ENCODE measurements at regions not wholly inside any gene's neighbourhood (a gene's known extent, or its start where the extent isn't known, plus 50 kb on each side); places are given as distances from the start of the nearest gene placed in this dataset.
"Not testable (repeated sequence)": the region's sequence is repeated elsewhere in the genome, so short reads cannot be mapped to it uniquely, and the experiment has no call there.

- ChIA-PET CTCF (interaction anchor here (0.6 to 4.5 kb wide), 27 partner anchors 8 to 994 kb away, joined by 3 to 51 read pairs (median 4); no protein-coding TSS in a partner anchor), POLR2A (no interaction called here), RAD21 (ENCODE audit: unreplicated experiment) (interaction anchor here (0.8 to 2.7 kb wide), 6 partner anchors 9 to 644 kb away, joined by 3 to 13 read pairs (median 6); no protein-coding TSS in a partner anchor), SMC1A (ENCODE audit: uncharacterized antibody, unreplicated experiment) (interaction anchor here (0.9 to 4.8 kb wide), 18 partner anchors 8 to 791 kb away, joined by 3 to 44 read pairs (median 4); no protein-coding TSS in a partner anchor)
- no peak for TF ChIP-seq FOXK2 (IDR thresholded peaks at IDR 0.05)
- TF ChIP-seq, protein P1, sequence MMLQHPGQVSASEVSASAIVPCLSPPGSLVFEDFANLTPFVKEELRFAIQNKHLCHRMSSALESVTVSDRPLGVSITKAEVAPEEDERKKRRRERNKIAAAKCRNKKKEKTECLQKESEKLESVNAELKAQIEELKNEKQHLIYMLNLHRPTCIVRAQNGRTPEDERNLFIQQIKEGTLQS (IDR thresholded peaks at IDR 0.05; ENCODE audit: borderline replicate concordance, extremely low read depth, low read depth, low read length): no peak
- H3K79me2 ChIP-seq (ENCODE audit: control insufficient read depth, insufficient read depth, low read length): no peaks in the 10 kb centered on the region
- no peak overlapping the region for H2AFZ ChIP-seq (ENCODE audit: control insufficient read depth, low read depth, low read length)
- no peak overlapping the region for H3K27ac ChIP-seq (ENCODE audit: control insufficient read depth, insufficient read depth)
- no TSS peak for BruUV-seq (replicated peaks)
- no peak overlapping the region for H3K9ac ChIP-seq (ENCODE audit: control insufficient read depth, insufficient read depth, low read length)
- no peak overlapping the region for H3K4me2 ChIP-seq (ENCODE audit: control insufficient read depth, insufficient read depth)
- no peak overlapping the region for H3K4me3 ChIP-seq
- H3K9me3 ChIP-seq (replicated peaks; ENCODE audit: control insufficient read depth, insufficient read depth, low read length): no peaks in the 10 kb centered on the region
- no peak for DNase-seq (ENCODE audit: low read depth, low spot score)
- in situ Hi-C loops (cut with MboI) (no loop called here), intact Hi-C loops (cut with micrococcal nuclease; ENCODE audit: unreplicated experiment) (loop anchor here (5.0 kb wide), 1 partner anchor 169 kb away; no protein-coding TSS in a partner anchor)
- H3K4me1 ChIP-seq (ENCODE audit: control insufficient read depth, insufficient read depth, low read length): no peaks in the 10 kb centered on the region
- no peaks in the 10 kb centered on the region for H3K36me3 ChIP-seq (ENCODE audit: control insufficient read depth in 2 of 2, insufficient read depth in 2 of 2, low read length in 1 of 2)
- H4K20me1 ChIP-seq (ENCODE audit: control insufficient read depth, insufficient read depth): no peaks in the 10 kb centered on the region
- ATAC-seq: peak; percentile 64
- H3K27me3 ChIP-seq (replicated peaks in 1 of 2; ENCODE audit: control insufficient read depth in 2 of 2, insufficient read depth in 2 of 2, low read length in 1 of 2): no peaks in the 10 kb centered on the region
- FAIRE-seq: no peak
- 8% methylated on average over 6 of the region's 6 CpGs for WGBS (ENCODE audit: insufficient coverage, insufficient replicate concordance, low lambda C conversion rate, missing lambda C conversion rate)
Measured at GRCh38 chr4:27692868-27693634, 832.4 kb downstream of the STIM2 start.

DNA sequence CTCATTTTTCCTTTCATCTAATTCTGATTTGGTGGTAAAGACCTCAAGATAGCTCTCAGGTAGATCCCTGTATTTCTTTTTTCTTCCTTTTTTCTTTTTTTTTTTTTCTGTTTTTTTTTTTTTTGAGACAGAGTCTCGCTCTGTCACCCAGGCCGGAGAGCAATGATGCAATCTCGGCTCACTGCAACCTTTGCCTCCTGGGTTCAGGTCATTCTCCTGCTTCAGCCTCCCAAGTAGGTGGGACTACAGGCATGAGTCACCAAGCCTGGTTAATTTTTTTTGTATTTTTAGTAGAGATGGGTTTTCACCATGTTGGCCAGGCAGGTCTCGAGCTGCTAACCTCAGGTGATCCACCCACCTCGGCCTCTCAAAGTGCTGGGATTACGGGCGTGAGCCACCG, 835.6 kb downstream of the STIM2 start:
- H2AFZ ChIP-seq (ENCODE audit: control insufficient read depth, low read depth, low read length); FAIRE-seq; H3K4me1 ChIP-seq (ENCODE audit: control insufficient read depth, insufficient read depth, low read length); H3K9ac ChIP-seq (ENCODE audit: control insufficient read depth, insufficient read depth, low read length); H3K27ac ChIP-seq (ENCODE audit: control insufficient read depth, insufficient read depth); H3K4me3 ChIP-seq; H3K9me3 ChIP-seq (replicated peaks; ENCODE audit: control insufficient read depth, insufficient read depth, low read length); BruUV-seq (replicated peaks); H3K4me2 ChIP-seq (ENCODE audit: control insufficient read depth, insufficient read depth); ATAC-seq; in situ Hi-C loops (cut with MboI); intact Hi-C loops (cut with micrococcal nuclease; ENCODE audit: unreplicated experiment); H3K27me3 ChIP-seq (replicated peaks in 1 of 2; ENCODE audit: control insufficient read depth in 2 of 2, insufficient read depth in 2 of 2, low read length in 1 of 2); H4K20me1 ChIP-seq (ENCODE audit: control insufficient read depth, insufficient read depth); H3K79me2 ChIP-seq (ENCODE audit: control insufficient read depth, insufficient read depth, low read length); DNase-seq (ENCODE audit: low read depth, low spot score); H3K36me3 ChIP-seq (ENCODE audit: control insufficient read depth in 2 of 2, insufficient read depth in 2 of 2, low read length in 1 of 2): not testable (repeated sequence)
- ChIA-PET SMC1A (ENCODE audit: uncharacterized antibody, unreplicated experiment) (interaction anchor here (2.7 kb wide), 1 partner anchor 23 kb away, joined by 10 read pairs; no protein-coding TSS in a partner anchor), RAD21 (ENCODE audit: unreplicated experiment) (interaction anchor here (1.0 to 1.3 kb wide), 3 partner anchors 12 to 27 kb away, joined by 3 read pairs; no protein-coding TSS in a partner anchor), POLR2A (interaction anchor here (0.6 kb wide), 3 partner anchors 588 to 1811 kb away, joined by 3 to 6 read pairs (median 5); no protein-coding TSS in a partner anchor), CTCF (interaction anchor here (0.7 to 3.2 kb wide), 3 partner anchors 11 to 61 kb away, joined by 4 to 25 read pairs (median 7); no protein-coding TSS in a partner anchor)
- WGBS (ENCODE audit: insufficient coverage, insufficient replicate concordance, low lambda C conversion rate, missing lambda C conversion rate): 18% methylated on average over 5 of the region's 8 CpGs

Data from GM12878 (cell line).